Muscle layer of colon (tissue), 2 donors: ENCODE measurements at regions not wholly inside any gene's neighbourhood (a gene's known extent, or its start where the extent isn't known, plus 50 kb on each side); places are given as distances from the start of the nearest gene placed in this dataset.
A peak's percentile ranks its signal among the peaks of the same experiment; 100 is the strongest.
"Not testable (repeated sequence)": the region's sequence is repeated elsewhere in the genome, so short reads cannot be mapped to it uniquely, and the experiment has no call there.

ENCODE experiments used
- H3K27ac ChIP-seq: one replicate; pipeline ENCODE4 v1.7.0; 2013; ENCODE audit warnings: low read depth, mild to moderate bottlenecking, low read length, moderate library complexity
- H3K27me3 ChIP-seq, 2 donors: one replicate each; pipeline ENCODE4 v1.7.0; 2013; ENCODE audit warnings: low read length in 2 of 2, mild to moderate bottlenecking in 2 of 2; ENCODE audit not compliant: insufficient read depth in 2 of 2, control insufficient read depth in 1 of 2
- H3K36me3 ChIP-seq: one replicate; pipeline ENCODE4 v1.7.0; 2013; ENCODE audit warnings: mild to moderate bottlenecking, low read length; ENCODE audit not compliant: insufficient read depth
- H3K4me1 ChIP-seq: one replicate; pipeline ENCODE4 v1.7.0; 2013; ENCODE audit warnings: mild to moderate bottlenecking, low read length; ENCODE audit not compliant: insufficient read depth
- H3K4me3 ChIP-seq, 2 donors: one replicate each; pipeline ENCODE4 v1.7.0; 2013; ENCODE audit warnings: low read length in 2 of 2, low read depth in 1 of 2, mild to moderate bottlenecking in 1 of 2, moderate library complexity in 1 of 2
- H3K9ac ChIP-seq: one replicate; pipeline ENCODE4 v1.7.0; 2013; ENCODE audit warnings: low read length
- H3K9me3 ChIP-seq: one replicate; pipeline ENCODE4 v1.7.0; 2013; ENCODE audit warnings: mild to moderate bottlenecking, low read length
- donor health status: abdominal sarcoma.
- donor health status: Adenocarcinoma of cecum.

DNA sequence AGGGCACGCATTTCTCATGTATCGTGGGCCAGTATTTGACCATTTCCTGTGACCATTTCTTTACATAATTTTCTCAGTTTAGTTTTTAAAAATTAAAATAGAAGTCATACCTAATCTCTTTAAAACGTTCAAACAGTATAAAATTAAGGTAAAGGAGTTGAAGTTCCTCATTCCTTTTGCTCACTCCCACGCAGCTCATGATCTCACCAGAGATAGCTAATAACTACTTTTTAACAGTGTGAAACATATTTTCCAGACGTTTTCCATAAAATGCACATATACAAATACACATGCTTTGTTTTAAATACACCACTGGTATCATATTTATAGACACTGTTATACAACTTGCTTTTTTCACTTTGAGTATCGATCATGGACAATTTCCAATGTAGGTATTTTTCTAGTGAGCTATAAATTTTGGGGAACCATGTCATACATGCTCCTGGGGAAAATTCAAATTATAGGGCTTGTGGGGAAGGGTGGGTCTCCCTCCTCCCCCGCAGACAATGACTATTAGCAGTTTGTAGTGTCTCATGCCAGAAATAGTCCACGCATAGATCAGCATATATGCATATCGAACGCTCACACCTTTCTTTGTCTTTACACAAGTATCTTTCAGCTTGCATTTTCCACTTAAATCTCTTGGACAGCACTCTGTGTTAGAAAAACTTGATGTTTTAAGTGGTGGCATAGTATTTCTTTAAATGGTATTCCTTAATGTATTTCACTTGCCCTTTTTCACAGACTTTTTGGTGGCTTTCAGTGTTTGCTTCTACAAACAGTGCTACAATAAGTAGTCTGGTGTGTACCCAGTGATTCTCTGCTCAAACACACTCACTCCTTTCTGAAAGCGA is 145.5 kb upstream of the ZNF217 start:
- Histone ChIP-seq H3K4me3 (no peak overlapping the region), H3K9ac (no peak overlapping the region)

DNA sequence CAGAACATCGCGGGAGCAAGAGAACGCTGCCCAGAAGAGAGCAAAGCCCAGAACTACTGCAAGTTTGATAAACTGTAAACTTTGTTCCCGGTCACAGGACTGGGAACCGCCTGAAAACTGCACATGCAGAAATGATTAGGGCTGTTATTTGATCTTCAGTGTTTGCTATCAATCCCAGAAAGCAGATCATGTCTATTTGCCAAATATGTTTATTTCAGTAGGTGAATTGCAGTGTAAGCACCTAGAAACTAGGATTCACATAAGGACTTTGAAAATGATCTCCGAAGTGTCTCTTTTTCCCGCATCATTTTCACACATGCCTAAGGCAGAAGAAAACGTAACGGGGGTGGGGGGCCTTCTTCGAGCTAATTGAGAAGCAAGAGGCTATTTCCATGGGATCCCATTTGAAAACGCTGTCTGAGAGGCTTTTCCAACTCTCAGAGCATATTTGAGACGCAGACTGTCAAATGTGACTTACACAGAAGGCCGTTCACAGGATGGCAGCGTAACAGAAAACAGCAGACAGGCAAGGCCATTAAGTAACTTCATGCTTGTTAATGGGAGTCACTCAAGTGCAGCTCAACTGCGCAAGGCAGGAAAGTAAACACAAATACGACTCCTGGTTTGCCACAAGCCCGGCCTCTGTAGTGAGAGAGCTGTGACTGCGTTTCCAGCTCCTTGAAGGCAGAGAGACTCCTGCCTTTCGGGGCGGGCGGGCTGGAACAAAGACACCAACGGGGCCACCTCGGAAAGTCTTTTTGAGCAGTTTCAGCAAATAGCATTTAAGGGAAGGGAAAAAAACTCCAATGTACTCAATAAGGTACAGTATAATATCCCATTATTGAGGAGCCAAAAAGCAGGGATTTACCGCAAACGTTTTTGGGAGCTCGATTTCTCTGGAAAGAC is 144.7 kb upstream of the ZNF217 start:
- H3K4me1 ChIP-seq, result no peaks in the 10 kb centered on the region
- H3K9ac ChIP-seq, result no peak overlapping the region
- no peak overlapping the region for H3K27ac ChIP-seq
- no peaks in the 10 kb centered on the region for H3K9me3 ChIP-seq
- H3K36me3 ChIP-seq, result no peaks in the 10 kb centered on the region
- no peaks in the 10 kb centered on the region for H3K27me3 ChIP-seq
- H3K4me3 ChIP-seq, result no peak overlapping the region

More for the DNA sequence above, 145.5 kb upstream of the ZNF217 start:
- Histone ChIP-seq H3K9me3 (no peaks in the 10 kb centered on the region), H3K36me3 (no peaks in the 10 kb centered on the region), H3K4me1 (no peaks in the 10 kb centered on the region), H3K27me3 (no peaks in the 10 kb centered on the region), H3K27ac (no peak overlapping the region)

DNA sequence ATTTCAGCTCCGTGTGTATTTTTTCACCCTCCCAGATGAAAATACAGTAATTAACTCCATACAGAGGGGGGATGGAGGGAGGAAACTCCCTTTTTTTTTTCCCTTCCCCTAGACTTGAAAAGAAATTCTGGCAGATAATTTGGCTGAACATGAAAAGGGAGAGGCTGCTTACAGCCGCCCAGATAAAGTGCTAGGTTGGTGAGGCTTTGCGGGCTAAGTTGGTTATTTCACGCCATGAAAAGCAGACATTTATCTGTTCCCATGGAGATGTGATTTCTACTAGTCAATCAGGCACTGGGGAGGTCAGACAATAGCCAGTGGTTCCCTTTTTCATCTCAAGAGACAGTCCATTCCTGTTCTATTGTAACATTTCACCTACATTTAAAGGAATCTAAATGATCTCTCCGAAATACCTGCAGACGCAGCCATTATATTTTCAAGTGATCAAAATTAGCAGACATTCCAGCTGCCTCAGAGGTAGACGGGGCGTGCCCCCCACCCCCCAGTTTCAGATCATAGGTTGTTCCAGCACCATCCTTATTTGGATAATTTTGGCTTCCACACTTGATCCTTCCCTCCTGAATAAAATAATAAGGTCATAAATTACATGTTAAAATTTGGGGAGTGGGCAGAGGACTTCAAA is 143.9 kb upstream of the ZNF217 start:
- H3K27me3 ChIP-seq, result no peaks in the 10 kb centered on the region
- H3K36me3 ChIP-seq, result no peaks in the 10 kb centered on the region
- H3K9me3 ChIP-seq, result no peaks in the 10 kb centered on the region
- no peaks in the 10 kb centered on the region for H3K4me1 ChIP-seq
- H3K4me3 ChIP-seq, result no peak overlapping the region
- no peak overlapping the region for H3K9ac ChIP-seq
- H3K27ac ChIP-seq, result peak overlapping the region; percentile 14

DNA sequence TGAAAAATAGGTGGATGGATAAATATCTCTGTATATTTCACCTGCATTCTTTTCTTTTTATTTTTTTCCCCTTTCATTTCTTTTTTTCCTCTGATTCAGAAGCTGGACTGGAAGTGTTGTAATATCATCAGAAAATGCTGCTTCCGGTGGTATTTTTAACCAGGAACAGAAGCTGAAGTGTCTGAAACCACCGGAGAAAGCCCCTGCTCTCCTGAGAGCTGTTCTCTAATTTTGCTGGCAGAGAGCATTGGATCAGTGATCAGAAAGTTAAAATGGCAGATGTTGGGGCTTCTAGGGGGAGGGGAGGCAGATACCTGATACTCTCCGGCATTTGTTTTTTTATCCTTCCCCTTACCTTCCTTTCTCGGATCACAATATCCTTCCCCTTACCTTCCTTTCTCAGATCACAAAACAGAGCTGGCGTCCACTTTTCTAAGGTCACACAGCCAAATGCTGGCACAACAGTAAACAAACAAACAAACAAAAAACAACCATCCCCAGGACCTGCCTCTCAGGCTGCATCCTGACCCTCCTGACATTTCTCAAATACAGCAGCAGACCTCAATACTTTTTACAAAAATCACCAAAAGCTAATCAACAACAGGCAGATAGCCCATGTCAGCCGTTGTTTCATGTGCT is 143.2 kb upstream of the ZNF217 start:
- Histone ChIP-seq H3K27ac (peak overlapping the region; percentile 14), H3K9ac (no peak overlapping the region), H3K36me3 (no peaks in the 10 kb centered on the region), H3K4me3 (no peak overlapping the region), H3K27me3 (no peaks in the 10 kb centered on the region), H3K4me1 (no peaks in the 10 kb centered on the region), H3K9me3 (no peaks in the 10 kb centered on the region)

DNA sequence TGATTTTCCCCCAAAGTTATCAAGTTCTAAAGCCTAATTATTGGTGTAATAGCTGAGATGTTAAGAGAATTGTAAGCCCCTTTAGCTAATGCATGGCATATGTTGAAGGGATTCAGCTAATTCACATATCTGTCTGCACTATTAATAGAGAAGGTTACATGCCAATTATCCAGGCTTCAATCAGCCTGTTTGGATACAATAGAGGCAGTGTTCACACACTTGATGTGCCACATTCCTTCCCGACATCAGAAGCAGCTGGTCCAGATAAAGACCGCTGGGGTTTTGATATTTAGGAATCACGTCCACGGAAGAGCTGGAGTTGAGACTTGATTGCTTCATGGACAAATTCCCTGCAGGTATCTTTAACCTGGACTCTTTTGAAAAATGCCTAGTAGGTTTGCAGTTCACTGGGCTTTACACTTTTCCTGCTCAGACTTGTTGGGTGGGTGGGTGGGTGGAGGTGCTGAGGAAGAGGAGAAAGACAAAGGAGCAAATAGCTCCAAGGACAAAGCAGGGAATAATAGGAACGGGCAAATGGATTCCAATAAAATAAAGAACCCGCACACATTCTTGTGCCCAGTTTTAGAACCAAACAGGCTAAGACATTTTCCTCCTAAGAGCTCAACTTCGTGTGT is 142.6 kb upstream of the ZNF217 start:
- no peaks in the 10 kb centered on the region for H3K27me3 ChIP-seq
- no peak overlapping the region for H3K9ac ChIP-seq
- no peaks in the 10 kb centered on the region for H3K4me1 ChIP-seq
- H3K4me3 ChIP-seq, result no peak overlapping the region
- H3K9me3 ChIP-seq, result no peaks in the 10 kb centered on the region
- H3K27ac ChIP-seq, result no peak overlapping the region
- no peaks in the 10 kb centered on the region for H3K36me3 ChIP-seq

DNA sequence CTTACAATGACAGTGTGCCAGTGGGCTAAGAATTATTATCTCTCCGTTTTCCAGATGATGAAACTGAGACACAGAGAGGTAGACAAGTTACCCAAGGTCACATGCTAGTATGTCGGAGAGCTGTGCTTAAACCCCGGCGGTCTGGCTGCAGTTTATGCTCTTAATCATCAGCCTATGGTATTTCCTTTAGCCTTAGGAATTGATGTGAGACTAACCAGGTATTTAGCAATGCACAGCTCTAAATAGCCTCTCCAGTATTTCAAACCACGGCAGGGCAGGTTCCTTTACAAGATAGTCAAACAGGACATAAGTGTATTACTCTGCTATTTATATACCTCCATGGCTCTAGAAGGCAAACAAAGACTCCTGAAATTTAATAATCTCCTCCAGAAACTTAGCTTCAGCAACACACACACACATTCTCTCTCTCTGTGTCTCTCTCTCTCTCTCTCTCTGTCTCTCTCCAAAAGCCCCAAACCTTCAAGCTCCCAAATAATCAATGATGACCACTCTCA is 142.0 kb upstream of the ZNF217 start:
- Histone ChIP-seq H3K9ac (no peak overlapping the region), H3K4me1 (no peaks in the 10 kb centered on the region), H3K9me3 (no peaks in the 10 kb centered on the region), H3K27me3 (no peaks in the 10 kb centered on the region), H3K4me3 (no peak overlapping the region), H3K27ac (no peak overlapping the region), H3K36me3 (no peaks in the 10 kb centered on the region)

DNA sequence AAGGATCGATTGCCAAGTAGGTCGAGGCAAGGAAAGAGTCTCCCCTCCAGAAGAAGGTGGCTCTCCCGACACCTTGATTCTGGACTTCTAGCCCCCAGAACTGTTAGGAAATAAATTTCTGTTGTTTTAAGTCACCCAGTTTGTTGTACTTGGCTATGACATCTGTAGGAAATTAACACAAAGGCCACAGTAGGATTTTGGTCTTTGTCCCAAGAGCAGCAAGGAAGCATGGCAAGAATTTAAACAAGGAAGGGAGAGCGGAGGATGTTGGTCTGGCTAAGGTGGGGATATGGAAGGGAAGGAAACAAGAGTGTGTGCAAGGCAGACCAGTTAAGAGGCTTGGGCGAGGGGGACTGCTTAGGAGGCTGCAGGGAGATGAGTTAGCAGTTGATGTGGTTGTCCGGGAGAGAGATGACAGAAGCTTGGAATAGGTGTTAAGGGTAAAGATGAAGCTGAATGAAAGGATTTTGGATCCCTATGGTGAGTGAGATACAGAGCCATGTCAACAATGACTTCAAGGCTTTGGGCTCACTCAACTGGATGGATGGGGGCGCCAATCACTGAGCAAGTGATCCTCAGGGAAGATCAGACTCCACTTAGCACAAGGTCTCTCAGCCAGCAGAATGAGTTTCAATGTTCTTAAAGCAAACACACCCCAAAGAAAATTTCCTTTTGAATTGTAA is 140.5 kb upstream of the ZNF217 start:
- Histone ChIP-seq H3K9ac (no peak overlapping the region), H3K27ac (no peak overlapping the region), H3K9me3 (no peaks in the 10 kb centered on the region), H3K27me3 (no peaks in the 10 kb centered on the region), H3K4me1 (no peaks in the 10 kb centered on the region), H3K4me3 (no peak overlapping the region), H3K36me3 (no peaks in the 10 kb centered on the region)

DNA sequence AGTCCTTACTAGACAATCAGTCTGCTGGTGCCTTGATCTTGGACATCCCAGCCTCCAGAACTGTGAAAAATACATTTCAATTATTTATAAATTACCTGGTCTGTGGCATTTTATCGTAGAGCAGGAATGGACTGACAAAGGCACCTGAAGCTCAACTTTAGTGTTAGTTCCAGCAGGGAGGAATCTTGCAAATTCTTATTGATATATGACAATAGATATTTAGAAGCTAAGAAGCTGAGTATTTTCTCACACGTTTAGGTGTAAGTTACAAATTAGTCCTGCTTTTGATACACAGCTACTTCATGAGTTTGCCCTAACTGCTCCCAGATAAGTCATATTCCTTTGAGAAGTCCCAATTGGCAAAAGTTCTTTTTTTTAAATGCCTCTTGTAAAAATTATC is 138.0 kb upstream of the ZNF217 start:
- H3K27ac ChIP-seq, result no peak overlapping the region
- H3K4me3 ChIP-seq, result no peak overlapping the region
- no peaks in the 10 kb centered on the region for H3K27me3 ChIP-seq
- H3K9ac ChIP-seq, result no peak overlapping the region
- no peaks in the 10 kb centered on the region for H3K36me3 ChIP-seq
- no peaks in the 10 kb centered on the region for H3K9me3 ChIP-seq
- no peaks in the 10 kb centered on the region for H3K4me1 ChIP-seq

DNA sequence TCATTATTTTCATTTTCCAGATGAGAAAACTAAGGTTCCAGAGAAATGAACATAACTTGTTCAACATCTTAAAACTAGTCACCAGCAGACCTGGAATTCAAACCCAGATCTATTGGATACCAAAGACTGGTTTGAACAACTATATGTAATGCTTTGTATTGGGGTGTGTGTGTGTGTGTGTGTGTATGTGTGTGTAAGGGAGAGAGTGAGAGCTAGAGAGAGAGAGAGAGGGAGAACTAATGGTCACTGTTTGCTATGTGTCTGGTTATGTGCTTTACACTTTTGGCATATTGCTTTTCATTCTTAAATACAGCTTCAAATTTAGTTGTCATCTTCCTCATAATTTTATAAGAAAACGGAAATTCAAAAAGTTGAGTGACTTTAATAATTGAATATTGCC is 134.7 kb upstream of the ZNF217 start:
- Histone ChIP-seq H3K4me1 (no peaks in the 10 kb centered on the region), H3K27ac (no peak overlapping the region), H3K4me3 (no peak overlapping the region), H3K9ac (no peak overlapping the region), H3K36me3 (no peaks in the 10 kb centered on the region), H3K9me3 (no peaks in the 10 kb centered on the region), H3K27me3 (no peaks in the 10 kb centered on the region)

DNA sequence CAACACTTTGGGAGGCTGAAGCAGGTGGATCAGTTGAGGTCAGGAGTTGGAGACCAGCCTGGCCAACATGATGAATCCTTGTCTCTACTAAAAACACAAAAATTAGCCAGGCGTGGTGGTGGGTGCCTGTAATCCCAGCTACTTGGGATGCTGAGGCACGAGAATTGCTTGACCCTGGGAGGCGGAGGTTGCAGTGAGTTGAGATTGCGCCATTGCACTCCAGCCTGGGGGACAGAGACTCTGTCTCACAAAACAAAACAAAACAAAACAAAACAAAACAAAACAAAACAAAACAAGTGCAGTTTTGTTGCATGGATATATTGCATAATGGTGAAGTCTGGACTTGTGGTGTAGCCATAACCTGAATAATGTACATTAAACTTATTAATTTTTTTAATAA is 133.6 kb upstream of the ZNF217 start:
- not testable (repeated sequence) for H3K4me3 ChIP-seq, H3K27ac ChIP-seq, H3K4me1 ChIP-seq, H3K9ac ChIP-seq, H3K36me3 ChIP-seq, H3K9me3 ChIP-seq, H3K27me3 ChIP-seq
